T-helper 1 cell treated with Interleukin-12 subunit alpha and Interleukin-12 subunit beta and Interleukin-4 antibody, amounts not matched to agents 30 ng/mL and 1 ng/mL, for 36 hours (primary cell): ENCODE measurements at regions not wholly inside any gene's neighbourhood (a gene's known extent, or its start where the extent isn't known, plus 50 kb on each side); places are given as distances from the start of the nearest gene placed in this dataset.

Experiments
- intact Hi-C: fragments of 100-400 bp; cut with micrococcal nuclease; formaldehyde crosslinking; loops from one replicate; pipeline ENCODE4 v1.15.1; 2024

DNA sequence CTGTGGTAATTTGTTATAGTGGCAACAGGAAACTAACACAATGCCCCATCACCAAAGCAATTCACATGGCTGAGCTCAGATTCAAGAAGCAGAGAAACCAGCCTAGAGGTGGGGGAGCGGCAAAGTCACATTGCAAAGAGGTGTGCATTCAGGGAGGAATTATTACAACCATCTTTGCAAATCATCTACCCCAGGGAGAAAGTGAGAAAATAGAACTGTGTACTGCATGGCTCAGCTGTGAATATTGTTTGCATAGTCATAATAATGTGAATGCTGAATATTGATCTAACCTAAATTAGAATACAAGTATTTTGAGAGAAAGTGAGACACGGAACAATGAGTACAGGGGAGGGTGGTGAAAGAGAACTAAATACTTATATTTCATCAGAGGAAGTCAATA, 387.9 kb downstream of the BCOR start:
- intact Hi-C loops, result loop anchor here (10.0 kb wide), 1 partner anchor 955 kb away; no protein-coding TSS in a partner anchor

DNA sequence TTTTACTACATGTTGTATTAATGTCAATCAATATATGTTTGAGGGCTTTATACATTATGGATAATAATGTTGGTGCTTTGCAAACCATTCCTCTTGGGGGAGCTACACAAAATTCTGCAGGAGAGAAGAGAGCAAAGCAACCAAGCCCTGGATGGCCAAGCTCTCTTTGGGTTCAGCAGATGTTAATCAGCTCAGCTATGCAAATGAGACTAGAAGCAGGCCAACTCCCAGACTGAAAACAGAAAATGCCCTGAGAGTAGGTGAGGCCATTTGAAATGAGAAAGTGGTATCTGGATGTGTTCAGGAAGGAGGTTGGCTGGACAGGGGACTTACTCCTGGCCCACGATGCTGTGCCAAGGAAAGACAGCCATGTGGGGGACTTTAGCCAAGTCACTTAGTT, 387.0 kb downstream of the BCOR start:
- intact Hi-C loops, result loop anchor here (10.0 kb wide), 1 partner anchor 956 kb away; no protein-coding TSS in a partner anchor

DNA sequence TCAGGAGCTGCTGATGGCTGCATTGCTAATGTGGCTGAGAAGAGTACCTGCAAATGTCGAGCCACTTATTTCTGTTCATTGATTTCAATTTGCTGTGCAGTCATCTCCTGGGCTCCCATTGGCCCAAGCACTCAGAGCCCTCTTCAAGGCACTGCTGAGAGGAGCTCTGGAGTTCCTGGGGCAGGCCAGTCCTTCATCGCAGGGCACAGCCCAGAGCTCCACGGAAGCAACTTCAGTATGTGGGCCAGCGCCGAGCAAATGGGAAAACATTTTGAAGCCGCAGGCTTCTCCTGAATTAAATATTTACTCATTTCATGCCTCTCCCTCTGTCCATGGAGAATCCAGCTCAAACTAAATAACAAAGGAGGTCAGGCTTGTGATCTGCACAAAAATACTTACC, 383.3 kb downstream of the BCOR start:
- intact Hi-C loops, result loop anchor here (10.0 kb wide), 1 partner anchor 960 kb away; no protein-coding TSS in a partner anchor

DNA sequence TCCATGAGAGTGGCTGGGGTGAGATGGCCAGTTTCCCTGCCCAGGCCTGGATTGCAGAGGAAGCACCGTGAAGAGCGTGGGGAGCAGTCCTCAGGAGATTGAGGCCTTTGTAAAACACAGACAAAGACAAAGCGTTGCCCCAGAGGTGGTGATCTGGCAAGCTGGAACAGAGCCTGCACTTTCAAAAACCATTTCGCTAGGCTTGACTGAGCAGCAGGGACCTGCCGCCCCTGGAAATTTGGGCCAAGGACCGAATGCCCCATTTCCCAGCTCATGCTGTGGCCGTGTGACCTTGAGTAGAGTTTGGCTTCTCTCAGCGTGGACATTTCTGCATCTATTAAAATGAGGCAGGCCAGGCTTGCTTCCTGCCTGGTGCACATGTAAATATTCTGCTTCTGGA, 381.4 kb downstream of the BCOR start:
- intact Hi-C loops, result loop anchor here (10.0 kb wide), 1 partner anchor 962 kb away; no protein-coding TSS in a partner anchor

DNA sequence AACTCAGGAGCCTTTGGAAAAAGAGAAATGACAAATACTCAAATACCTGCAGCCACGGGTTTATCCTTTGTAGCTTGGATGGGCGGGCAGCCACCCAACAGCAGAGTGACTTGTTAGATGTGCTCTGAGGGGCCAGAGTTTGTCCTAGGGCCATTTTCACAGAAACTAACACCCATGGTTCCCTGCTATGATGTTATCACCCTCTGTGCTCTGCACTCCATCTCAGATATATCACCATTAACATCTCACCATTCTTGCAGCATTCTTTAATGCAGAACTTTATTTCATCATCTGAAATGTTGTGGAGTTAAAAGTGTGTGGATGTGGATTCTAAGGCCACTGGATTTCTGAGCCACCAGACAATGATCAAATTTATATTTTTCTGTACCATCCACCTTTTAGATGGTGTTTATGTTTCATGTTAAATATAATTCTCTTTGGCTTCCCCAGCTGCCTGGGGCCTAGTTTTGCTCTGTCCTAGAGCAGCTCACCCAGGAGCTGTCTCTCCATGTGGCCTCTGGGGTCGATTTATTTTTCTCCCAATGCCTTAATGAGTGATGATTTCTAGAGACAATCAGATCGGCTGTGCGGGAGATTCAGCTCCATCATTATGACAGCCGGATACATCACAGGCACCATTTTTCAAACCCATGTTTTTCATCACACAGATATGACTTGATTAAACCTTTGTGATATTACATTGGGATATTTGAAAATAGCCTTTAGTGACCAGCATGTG, 380.8 kb downstream of the BCOR start:
- intact Hi-C loops, result loop anchor here (10.0 kb wide), 1 partner anchor 962 kb away; no protein-coding TSS in a partner anchor

DNA sequence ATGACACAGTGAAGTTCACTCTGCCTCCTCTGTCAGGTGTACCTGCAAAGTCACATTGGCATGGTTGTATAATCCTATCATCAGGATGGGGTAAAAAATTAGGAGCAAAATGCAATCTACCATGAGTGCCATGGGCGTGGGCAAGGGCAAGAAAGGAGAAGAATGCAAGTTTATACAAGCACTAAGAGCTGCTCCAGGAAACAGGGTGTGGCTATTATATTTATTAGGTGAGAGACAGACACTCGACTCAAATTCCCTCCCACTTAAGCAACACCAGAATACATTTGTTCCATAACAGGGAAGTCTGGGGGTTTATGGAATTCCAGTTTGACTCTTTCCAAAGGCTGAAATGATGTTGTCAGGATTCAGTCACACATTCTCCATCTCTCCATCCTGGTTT, 378.8 kb downstream of the BCOR start:
- intact Hi-C loops, result loop anchor here (10.0 kb wide), 1 partner anchor 964 kb away; no protein-coding TSS in a partner anchor

DNA sequence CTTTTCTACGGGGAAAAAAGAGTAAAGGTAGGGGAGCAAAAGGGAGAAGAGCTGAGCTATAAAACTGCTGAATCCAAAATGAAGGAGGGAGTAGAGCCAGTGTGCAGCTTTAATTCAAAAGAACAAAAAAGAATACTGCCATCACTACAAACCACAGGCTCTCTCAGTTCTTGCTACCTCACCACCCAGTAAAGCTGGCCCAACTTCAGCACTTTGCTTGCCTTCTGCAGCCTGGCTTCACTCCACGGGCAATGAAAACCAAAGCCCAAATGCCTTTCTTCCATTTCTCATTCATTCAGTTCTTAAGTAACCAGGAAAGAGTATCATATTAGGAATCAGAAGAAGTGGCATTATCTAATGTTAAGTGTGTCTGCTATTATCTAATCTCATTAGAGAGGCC, 376.8 kb downstream of the BCOR start:
- intact Hi-C loops, result no loop called here

DNA sequence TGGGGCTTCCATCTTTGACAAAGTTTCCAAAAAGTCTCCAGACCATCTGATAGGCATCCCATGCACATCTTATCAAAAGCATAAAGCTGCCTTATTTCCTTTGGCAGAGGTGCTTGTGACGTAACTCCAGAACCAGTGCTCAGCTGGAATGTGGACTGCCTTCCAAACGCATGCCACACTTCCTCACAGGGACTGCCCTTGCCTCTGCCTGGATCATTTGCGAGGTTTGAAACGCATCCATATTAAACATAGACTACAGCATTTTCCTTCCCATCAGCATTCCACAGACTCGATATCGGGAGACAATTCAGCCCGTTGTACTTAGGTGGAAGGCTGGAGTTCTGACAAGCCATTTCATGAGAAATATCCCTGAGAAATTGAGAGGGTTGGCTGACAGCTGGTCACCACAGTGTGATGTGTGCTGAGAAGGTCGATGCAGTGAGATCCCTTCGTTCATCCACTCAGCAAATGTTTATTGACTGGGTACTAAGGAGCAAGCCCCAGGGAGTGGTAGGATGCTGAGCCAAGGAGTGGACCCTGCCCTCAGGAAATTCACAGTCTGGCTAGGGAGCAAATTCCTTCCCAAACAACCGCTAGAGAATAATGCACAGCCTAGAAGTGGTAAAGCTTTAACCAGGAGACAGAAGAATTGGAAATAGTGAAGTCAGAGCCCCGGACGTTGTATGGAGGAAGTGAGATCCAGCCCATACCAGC, 376.0 kb downstream of the BCOR start:
- intact Hi-C loops, result no loop called here

DNA sequence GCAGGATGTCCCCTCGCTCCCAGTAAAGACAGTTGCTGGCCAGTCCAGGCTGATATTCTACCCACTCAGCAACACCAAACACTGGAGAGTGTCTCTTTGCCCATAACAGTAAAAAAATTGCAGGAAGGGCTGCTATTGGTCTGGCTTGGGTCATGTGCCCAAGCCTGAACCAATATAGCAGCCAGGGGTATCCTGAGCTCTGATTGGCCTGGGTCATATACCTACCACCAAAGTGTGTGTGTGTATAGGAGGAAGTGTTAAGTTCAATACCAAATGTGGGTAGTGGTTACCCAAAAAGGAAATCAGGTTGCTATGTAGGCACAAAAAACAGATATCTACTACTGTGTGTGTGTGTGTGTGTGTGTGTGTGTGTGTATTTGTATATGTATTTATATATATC, 373.2 kb downstream of the BCOR start:
- intact Hi-C loops, result no loop called here

DNA sequence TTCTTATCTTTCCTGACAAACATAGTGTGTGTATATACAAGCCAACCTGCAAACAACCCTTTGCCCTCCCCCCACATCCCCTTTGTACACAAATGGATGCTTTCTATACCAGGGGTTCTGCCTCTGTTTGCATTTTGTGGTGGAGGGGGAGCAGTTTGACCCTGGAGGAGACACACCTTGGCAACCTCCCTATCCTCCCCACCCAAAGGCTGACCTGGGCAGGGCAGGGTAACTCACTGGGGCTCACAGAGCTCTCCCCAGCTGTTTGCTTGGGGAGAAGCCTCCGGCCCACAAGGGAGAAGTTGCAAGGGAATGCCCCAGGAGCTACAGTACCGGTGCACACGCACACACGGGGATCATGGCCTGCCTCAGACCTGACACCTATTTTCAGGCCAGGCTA, 372.6 kb downstream of the BCOR start:
- intact Hi-C loops, result no loop called here

DNA sequence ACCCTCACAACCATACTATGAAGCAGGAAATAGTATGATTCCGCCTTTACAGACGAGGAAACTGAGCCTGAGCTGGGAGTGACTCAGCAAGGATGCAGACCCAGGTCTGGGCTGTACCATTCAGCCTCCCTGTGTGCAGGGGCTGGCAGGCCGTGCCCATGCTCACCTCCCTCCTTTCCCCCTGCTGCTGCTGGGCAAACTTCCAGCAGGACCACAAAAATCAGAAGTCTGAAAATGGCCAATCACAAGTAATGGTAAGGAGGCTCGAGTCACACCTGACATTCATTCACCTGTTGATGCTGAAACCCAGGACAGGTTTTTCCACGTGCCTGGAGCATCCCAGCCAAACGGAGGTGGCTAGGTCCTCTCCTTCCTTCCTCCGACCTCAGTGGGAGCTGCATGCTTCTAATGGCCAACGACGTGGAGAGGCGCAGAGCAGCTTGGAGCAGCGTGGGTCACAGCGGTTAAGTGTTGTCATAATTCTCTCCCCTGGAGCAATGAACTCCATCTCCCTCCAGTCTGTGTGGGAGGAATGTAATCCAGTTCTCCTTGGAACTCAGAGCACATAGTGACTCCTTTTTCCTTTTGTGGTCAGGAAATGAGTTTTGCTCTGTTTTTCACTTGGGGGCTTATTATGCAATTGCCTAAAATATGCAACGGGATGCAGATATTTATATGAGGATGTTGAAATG, 371.7 kb downstream of the BCOR start:
- intact Hi-C loops, result no loop called here

DNA sequence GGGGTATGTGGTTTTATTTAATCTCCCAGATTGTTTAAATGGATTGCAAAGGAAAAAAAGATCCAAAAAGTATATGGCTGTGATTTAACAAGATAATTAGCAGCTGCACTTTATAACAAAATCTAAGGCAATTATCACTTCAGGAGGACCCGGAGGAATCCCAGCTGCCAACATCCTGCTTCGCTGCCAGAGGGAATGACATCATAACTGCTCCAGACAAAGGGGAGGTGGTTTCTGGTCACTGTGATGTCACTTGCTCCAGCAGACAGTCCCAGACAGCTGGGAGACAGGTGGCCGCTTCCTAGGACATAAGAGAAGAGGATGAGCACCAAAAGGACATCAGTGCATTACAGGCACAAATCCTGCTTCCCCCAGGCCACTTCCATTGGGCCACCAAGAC, 371.0 kb downstream of the BCOR start:
- intact Hi-C loops, result no loop called here

DNA sequence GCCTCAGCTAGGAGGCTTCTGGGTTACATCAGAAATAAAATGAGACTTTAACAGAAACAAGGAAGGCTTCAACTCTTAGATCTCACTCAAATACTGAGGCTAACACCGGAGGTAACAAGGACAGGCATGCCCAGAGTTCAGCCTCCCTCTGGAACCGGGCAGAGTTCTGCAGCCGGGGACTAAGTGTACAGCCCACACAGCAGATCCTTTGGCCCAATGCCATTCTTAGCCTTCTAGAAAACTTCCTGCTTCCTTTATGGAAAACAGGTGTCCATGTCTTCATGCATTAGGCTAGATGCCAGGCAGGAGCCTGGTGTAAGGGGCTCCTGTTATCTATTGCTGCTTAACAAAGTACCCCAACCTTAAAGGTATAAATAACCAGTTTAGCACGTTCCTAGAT, 369.7 kb downstream of the BCOR start:
- intact Hi-C loops, result no loop called here

DNA sequence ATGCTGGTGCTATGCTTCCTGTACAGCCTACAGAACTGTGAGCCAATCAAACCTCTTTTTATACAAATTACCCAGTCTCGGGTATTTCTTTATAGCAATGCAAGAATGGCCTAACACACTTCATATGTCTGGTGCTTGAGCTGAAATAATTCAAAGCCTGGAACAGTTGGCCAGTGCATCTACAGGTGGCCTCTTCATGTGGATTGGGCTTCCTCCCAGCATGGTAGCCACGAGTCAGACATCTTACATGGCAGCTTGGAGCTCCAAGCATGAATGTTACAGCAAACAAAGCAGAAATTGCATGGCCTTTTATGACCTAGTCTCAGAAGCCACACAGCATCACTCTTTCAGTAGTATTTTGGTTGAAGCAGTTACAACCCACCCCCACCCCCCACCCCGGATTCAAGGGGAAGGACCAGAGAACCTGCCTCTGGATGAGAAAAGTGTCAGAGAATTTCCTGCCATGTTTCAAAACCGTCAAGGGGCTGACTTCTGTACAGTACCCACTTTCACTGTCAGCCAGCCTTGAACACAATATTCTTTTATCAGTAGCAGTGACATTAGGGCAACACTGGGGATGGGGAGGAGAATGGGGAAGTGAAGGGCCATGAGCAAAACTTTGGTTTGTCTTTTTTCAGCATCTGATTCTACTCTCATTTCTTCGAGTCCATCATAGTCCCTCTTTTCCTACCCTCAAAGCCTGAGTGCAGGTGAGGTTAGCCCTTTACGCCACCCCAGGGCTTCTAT, 368.7 kb downstream of the BCOR start:
- intact Hi-C loops, result no loop called here

DNA sequence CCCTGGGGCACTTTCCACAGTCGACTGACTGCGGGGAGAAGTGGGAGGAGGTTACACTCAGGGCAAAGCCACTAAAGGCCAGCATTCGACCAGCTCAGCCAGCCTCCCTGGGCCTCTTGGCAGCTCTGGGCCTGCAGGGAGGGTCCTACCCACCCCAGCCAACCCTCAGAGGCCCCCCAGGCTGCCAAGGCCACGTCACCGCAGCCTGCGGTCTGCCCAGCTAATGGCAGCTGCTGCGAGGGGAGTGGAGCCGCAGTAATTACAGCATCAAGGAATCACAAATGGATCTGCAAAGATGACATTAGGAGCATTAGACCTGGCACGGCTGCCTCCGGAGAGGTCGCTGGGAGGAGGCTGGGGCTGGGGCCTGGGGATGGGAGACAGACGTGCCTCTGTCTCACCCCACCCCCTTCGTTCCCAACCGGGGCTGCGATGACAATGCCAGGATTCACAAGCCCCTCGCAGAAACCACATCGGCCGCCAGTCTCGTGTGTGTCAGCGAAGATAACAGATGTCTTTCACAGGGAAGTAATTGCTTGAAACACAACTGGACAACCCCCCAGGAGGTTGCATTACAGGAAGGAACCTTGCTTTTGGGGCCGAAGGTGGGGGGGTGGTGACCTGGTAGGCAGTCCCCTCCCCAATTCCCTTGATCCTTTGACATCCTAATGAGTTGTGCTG, 367.6 kb downstream of the BCOR start:
- intact Hi-C loops, result loop anchor here (1.0 to 10.0 kb wide), 9 partner anchors 45 to 738 kb away; partner anchors contain the start of gene BCOR

DNA sequence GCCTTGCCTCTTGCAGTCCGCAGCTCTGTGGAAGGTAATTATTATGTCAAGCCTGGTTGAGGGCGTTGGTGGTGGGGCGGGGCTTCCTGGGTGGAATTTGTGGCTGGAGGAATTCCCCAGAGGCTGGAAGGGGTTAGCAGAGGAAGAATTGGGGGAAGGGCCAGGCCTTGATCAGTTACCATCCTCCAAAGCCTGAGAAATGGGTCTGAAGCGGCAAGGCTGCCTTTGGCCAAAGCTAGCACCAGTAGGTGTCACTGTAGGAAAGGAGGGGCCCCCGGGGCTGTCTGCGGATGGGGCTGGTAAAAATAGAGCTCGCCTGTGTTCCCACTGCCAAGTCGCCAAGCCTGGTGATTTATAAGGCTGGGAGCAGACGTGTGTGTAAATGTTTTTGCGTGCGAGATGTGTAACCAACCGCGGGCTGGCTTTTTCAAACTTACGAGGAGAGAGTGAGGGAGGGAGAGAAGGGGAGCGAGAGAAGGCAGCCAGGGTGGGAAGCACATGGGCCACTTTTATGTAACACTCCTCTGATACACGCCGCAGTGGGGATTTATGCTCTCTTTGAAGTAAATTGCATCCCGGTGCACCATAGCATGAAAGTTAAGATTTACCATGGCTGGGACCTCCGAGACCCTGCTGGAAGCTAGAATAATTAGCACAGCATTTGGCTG, 367.0 kb downstream of the BCOR start:
- intact Hi-C loops, result loop anchor here (1.0 to 10.0 kb wide), 9 partner anchors 44 to 738 kb away; partner anchors contain the start of gene BCOR

DNA sequence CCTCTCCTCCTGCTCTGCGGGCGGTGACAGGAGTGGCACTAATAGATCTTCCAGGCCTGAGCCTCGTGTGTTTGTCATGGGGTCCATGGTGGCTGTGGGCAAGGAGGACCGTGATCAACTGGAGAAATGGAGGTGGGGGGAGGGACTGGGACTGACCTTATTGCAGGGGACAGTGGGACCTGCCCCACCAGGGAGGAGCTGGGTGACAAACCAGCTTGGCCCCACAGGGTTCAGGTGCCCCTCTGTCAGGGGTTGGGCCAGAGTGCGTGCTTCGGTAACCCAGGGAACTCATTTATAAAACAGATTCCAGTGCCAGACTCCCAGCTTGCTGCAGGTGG, 366.5 kb downstream of the BCOR start:
- intact Hi-C loops, result loop anchor here (2.0 to 10.0 kb wide), 7 partner anchors 44 to 536 kb away; partner anchors contain the start of gene BCOR

DNA sequence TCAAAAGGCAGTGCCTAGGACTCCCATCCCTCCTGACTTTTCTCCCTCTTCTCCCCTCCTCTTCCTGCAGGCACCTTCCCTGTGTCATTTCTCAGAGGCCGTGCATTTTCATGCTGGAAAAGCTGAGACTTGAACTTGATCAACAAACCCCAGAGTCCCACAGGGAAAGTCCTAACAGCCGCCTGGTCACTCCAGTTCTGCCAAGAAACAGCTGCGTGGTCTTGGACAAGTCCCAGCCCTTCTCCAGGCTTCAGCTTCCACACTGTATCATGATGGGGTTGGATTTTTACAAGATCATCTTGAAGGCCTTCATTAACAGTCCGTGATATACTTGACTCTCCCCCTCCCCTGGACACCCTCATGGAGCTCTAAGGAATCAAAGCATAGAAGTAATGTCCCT, 366.0 kb downstream of the BCOR start:
- intact Hi-C loops, result loop anchor here (2.0 to 10.0 kb wide), 7 partner anchors 43 to 536 kb away; partner anchors contain the start of gene BCOR

DNA sequence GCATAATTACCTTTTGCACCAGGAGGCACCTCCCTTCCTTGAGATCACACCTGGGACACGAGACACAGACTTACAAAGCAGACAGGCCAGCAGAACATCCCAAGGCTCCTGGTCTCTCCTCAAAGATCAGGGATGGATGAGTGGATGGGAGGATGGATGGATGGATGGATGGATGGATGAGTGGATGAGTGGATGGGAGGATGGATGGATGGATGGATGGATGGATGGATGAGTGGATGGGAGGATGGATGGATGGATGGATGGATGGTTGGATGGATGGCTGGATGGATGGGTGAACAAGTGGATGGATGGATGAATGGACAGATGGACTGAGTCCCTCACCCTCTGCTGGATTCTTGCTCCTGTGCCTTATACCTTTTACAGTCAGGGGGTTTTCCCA, 364.0 kb downstream of the BCOR start:
- intact Hi-C loops, result loop anchor here (5.0 to 10.0 kb wide), 5 partner anchors 119 to 534 kb away; partner anchors contain the start of gene BCOR
